Kidney (tissue), 13 donors: ENCODE measurements at regions not wholly inside any gene's neighbourhood (a gene's known extent, or its start where the extent isn't known, plus 50 kb on each side); places are given as distances from the start of the nearest gene placed in this dataset.

Experiments used
- DNase-seq, 5 donors: peaks; one replicate each; pipeline ENCODE4 v3.0.0-alpha.2; 2013 to 2020
- FAIRE-seq: peaks from 2 replicates; lab custom pipeline; 2012; peaks lifted over from hg19 to GRCh38; lab: Jason Lieb, UNC
- H3K27ac ChIP-seq, 2 donors: one replicate each; pipeline ENCODE4 v1.7.0; 2013; ENCODE audit warnings: low read depth in 2 of 2, low read length in 2 of 2, inconsistent platforms in 1 of 2
- H3K27me3 ChIP-seq: one replicate; pipeline ENCODE4 v1.7.1; 2013; ENCODE audit warnings: low read length, inconsistent platforms; ENCODE audit not compliant: control insufficient read depth, insufficient read depth
- H3K36me3 ChIP-seq, 3 donors: one replicate each; pipeline versions ENCODE4 v1.7.0 to v1.7.1; 2013; ENCODE audit warnings: low read length in 3 of 3, control low read depth in 1 of 3, inconsistent platforms in 1 of 3; ENCODE audit not compliant: insufficient read depth in 3 of 3, control insufficient read depth in 2 of 3
- H3K4me1 ChIP-seq, 3 donors: one replicate each; pipeline versions ENCODE4 v1.7.0 to v1.7.1; 2013; ENCODE audit warnings: low read length in 3 of 3, inconsistent platforms in 1 of 3, low read depth in 1 of 3; ENCODE audit not compliant: control insufficient read depth in 2 of 3, insufficient read depth in 2 of 3
- H3K4me3 ChIP-seq, 3 donors: one replicate each; pipeline versions ENCODE4 v1.7.0 to v1.8.1; 2013; ENCODE audit warnings: low read length in 3 of 3, control low read depth in 1 of 3, inconsistent platforms in 1 of 3
- H3K9ac ChIP-seq, 3 donors: one replicate each; pipeline versions ENCODE4 v1.7.0 to v1.7.1; 2013; ENCODE audit warnings: low read length in 3 of 3, control low read depth in 1 of 3, inconsistent platforms in 1 of 3
- H3K9me3 ChIP-seq, 3 donors: one replicate each; pipeline versions ENCODE4 v1.7.0 to v1.7.1; 2013; ENCODE audit warnings: low read length in 3 of 3, control low read depth in 1 of 3, inconsistent platforms in 1 of 3; ENCODE audit not compliant: control insufficient read depth in 2 of 3, insufficient read depth in 1 of 3
- CTCF ChIP-seq: IDR thresholded peaks from 3 replicates; pipeline ENCODE4 v1.5.1; 2012; ENCODE audit warnings: mild to moderate bottlenecking, moderate library complexity, borderline replicate concordance; ENCODE audit not compliant: insufficient read depth; ENCODE audit errors: extremely low read depth
- intact Hi-C: fragments of 100-400 bp; cut with DNase I; formaldehyde crosslinking; loops from one replicate; pipeline ENCODE4 v1.11.1; 2022
- donor health status: control.
- donor health status: control.
- donor health status: control.
- donor health status: control.
- donor health status: control.
- donor health status: DM: yes; HTN: yes; CAD: no.
- donor health status: Normal renal cell carcinoma (clear cell type).

DNA sequence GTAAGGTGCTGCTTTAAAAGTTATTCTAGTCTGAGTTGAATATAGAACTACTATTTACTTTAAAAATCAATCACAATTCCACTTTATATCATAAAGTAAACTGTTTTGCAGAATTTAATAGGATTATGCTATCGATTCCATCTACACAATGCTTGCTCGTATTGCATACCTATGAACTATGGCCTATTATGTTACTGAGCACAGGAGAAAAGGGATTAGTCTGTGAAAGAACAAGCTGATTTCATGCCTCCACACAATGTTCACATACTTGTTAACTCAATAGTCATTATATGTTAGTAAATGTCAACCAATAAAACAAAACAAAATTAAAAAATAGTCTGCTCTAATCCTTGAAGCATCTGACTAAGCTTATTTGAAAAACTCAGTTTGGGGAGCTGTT lies 223.6 kb downstream of the PCDH10 start:
- Histone ChIP-seq H3K27ac (no peak overlapping the region), H3K9me3 (no peaks in the 10 kb centered on the region), H3K27me3 (no peaks in the 10 kb centered on the region), H3K36me3 (no peaks in the 10 kb centered on the region), H3K4me3 (no peak overlapping the region), H3K4me1 (no peaks in the 10 kb centered on the region), H3K9ac (no peak overlapping the region)
- intact Hi-C loops: no loop called here
- FAIRE-seq (no peak), DNase-seq (no peak)
- no peak for TF ChIP-seq CTCF

DNA sequence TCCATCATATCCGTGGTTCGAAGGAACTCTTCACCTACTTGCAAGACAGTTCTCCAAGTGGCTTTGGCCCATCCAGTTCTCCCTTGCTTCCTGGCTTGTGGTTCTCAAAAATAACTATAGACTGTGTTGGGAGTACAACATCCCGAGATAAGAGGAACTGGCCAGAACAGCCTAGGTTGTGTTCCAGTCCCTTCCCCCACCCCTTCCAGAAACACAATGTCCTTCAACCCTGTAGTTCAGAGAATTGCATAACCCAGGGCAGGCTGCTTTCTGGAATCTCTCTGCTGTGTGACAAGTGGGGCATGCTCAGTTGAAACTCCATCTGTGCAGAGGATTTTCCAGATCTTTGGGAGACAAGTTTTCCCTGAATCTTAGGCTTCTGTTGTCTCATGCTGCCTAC lies 206.5 kb downstream of the PCDH10 start:
- intact Hi-C loops: no loop called here
- Histone ChIP-seq H3K27me3 (no peaks in the 10 kb centered on the region), H3K9me3 (no peaks in the 10 kb centered on the region), H3K9ac (no peak overlapping the region), H3K36me3 (no peaks in the 10 kb centered on the region), H3K4me1 (no peaks in the 10 kb centered on the region), H3K27ac (no peak overlapping the region), H3K4me3 (no peak overlapping the region)
- DNase-seq (no peak), FAIRE-seq (no peak)
- TF ChIP-seq CTCF: no peak

DNA sequence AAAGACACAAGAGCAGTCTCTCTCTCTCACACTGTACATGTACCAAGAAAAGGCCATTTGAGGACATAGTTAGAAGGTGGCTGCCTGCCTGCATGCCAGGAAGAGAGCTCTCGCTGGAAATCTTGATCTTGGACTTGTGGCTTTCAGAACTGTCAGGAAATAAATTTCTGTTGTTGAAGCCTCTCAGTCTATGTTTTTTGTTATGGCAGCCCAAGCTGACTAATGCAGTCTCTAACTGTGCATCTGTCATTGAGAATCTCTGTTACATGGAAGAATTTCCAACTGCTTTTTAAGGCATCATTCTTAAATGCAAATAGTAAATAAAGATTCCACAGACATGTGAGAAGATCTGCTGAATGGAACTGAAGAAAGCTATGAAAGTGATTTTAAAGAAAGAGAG lies 198.3 kb downstream of the PCDH10 start:
- DNase-seq (no peak), FAIRE-seq (no peak)
- Histone ChIP-seq H3K27me3 (no peaks in the 10 kb centered on the region), H3K4me3 (no peak overlapping the region), H3K27ac (no peak overlapping the region), H3K9ac (no peak overlapping the region), H3K4me1 (no peaks in the 10 kb centered on the region), H3K36me3 (no peaks in the 10 kb centered on the region), H3K9me3 (peaks cover 0 to 7% (median 0%) of the 10 kb centered on the region in 3 donors)
- intact Hi-C loops: no loop called here
- no peak for TF ChIP-seq CTCF

GRCh38 chr4:133324491-133324890 lies 175.4 kb downstream of the PCDH10 start:
- no peaks in the 10 kb centered on the region for H3K9me3 ChIP-seq
- intact Hi-C loops: no loop called here
- DNase-seq (no peak), FAIRE-seq (no peak)
- no peaks in the 10 kb centered on the region for H3K36me3 ChIP-seq
- no peak for TF ChIP-seq CTCF
- no peaks in the 10 kb centered on the region for H3K27me3 ChIP-seq
- H3K4me1 ChIP-seq: no peaks in the 10 kb centered on the region
- H3K27ac ChIP-seq: no peak overlapping the region
- H3K9ac ChIP-seq: no peak overlapping the region
- H3K4me3 ChIP-seq: no peak overlapping the region
